ENCODE measurements at regions not wholly inside any gene's neighbourhood (a gene's known extent, or its start where the extent isn't known, plus 50 kb on each side); places are given as distances from the start of the nearest gene placed in this dataset.

DNA sequence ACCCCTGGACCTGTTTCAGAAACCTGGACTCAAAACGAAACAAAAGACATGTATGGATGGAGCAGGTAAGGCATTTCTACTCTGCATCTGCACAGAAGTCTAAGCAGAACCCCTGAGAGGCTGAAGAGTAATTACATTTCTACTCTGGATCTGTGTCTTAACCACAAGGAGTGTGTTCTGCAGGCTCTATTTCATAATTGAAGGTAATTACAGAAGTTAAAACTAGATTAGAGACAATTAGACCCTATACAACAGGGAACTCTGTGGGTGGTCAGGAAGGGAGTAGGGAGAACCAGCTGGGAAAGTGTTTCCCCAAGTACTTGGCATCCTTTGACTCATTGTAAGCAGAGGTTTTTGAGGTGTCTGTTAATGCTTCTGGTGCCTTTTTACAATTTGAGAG, 69.8 kb downstream of the IGSF1 start:
- Histone ChIP-seq H3K23ac (ENCODE audit: low read depth, low read length) (no peak overlapping the region), H2AK5ac (ENCODE audit: low read depth, low read length) (no peak overlapping the region), H2AFZ (replicated peaks; ENCODE audit: low read length, poor library complexity) (no peak overlapping the region), H2BK20ac (ENCODE audit: low read depth, low read length) (no peak overlapping the region), H3K9me3 (ENCODE audit: control insufficient read depth, insufficient read depth, low read length) (no peaks in the 10 kb centered on the region; the same call in 1 of the 2 replicates), H3K4me3 (ENCODE audit: insufficient read depth, low read depth, low read length) (no peak overlapping the region), H2BK120ac (ENCODE audit: low read depth, low read length) (no peak overlapping the region), H3K9ac (ENCODE audit: low read depth, low read length) (no peak overlapping the region), H3K79me1 (ENCODE audit: low read depth in 1 of 2, low read length in 2 of 2) (no peaks in the 10 kb centered on the region), H4K20me1 (ENCODE audit: insufficient read depth, low read length) (no peaks in the 10 kb centered on the region), H3K14ac (replicated peaks; ENCODE audit: low read depth, low read length) (no peak overlapping the region), H3K27ac (ENCODE audit: insufficient read depth, low read length) (no peak overlapping the region), H3K9me1 (ENCODE audit: insufficient read depth, low read length) (no peaks in the 10 kb centered on the region), H4K8ac (ENCODE audit: low read depth in 2 of 2, low read length in 2 of 2) (no peak overlapping the region), H2AK9ac (replicated peaks; ENCODE audit: low read depth, low read length, poor library complexity) (no peak overlapping the region), H3K56ac (ENCODE audit: extremely low read depth, insufficient read depth, low read length) (no peak overlapping the region), H4K5ac (ENCODE audit: low read depth, low read length) (no peak overlapping the region), H3K18ac (ENCODE audit: low read depth, low read length) (no peak overlapping the region), H4K91ac (ENCODE audit: insufficient read depth, low read depth, low read length) (no peak overlapping the region), H3K36me3 (ENCODE audit: control insufficient read depth, insufficient read depth, low read length) (no peaks in the 10 kb centered on the region), H2BK15ac (ENCODE audit: low read depth, low read length) (no peak overlapping the region), H3K27me3 (ENCODE audit: control insufficient read depth, insufficient read depth, low read length) (no peaks in the 10 kb centered on the region), H2BK5ac (ENCODE audit: low read depth, low read length, poor library complexity, severe bottlenecking) (no peak overlapping the region), H3K4me2 (ENCODE audit: low read depth, low read length) (no peak overlapping the region), H3K4me1 (ENCODE audit: control insufficient read depth, insufficient read depth, low read length) (no peaks in the 10 kb centered on the region), H3K4ac (ENCODE audit: low read depth, low read length) (no peak overlapping the region)
- POLR2A ChIA-PET (ENCODE audit: unreplicated experiment) = no interaction called here
- BruUV-seq (replicated peaks) = no TSS peak
- no CpG with 5 or more reads among the region's 1 CpG for WGBS, 2 experiments (ENCODE audit: extremely low coverage in 2 of 2, insufficient read length in 1 of 2)
- TF ChIP-seq, protein P1, sequence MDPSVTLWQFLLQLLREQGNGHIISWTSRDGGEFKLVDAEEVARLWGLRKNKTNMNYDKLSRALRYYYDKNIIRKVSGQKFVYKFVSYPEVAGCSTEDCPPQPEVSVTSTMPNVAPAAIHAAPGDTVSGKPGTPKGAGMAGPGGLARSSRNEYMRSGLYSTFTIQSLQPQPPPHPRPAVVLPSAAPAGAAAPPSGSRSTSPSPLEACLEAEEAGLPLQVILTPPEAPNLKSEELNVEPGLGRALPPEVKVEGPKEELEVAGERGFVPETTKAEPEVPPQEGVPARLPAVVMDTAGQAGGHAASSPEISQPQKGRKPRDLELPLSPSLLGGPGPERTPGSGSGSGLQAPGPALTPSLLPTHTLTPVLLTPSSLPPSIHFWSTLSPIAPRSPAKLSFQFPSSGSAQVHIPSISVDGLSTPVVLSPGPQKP (IDR thresholded peaks at IDR 0.05; ENCODE audit: borderline replicate concordance, low read depth, low read length) = no peak
- no peak for TF ChIP-seq MAFK (IDR thresholded peaks at IDR 0.05; ENCODE audit: low read depth, low read length)
- no peak for DNase-seq
- in situ Hi-C loops (cut with MboI; ENCODE audit: low sequenced_read_pairs) = no loop called here
- no peak for ATAC-seq (ENCODE audit: low read depth)
- intact Hi-C loops (cut with micrococcal nuclease) = no loop called here
- CTCF ChIA-PET = no interaction called here
- dilution Hi-C loops (cut with HindIII; ENCODE audit: low sequenced_read_pairs, unreplicated experiment) = no loop called here

Measured in IMR-90 (cell line).